ENCODE measurements at regions not wholly inside any gene's neighbourhood (a gene's known extent, or its start where the extent isn't known, plus 50 kb on each side); places are given as distances from the start of the nearest gene placed in this dataset.

DNA sequence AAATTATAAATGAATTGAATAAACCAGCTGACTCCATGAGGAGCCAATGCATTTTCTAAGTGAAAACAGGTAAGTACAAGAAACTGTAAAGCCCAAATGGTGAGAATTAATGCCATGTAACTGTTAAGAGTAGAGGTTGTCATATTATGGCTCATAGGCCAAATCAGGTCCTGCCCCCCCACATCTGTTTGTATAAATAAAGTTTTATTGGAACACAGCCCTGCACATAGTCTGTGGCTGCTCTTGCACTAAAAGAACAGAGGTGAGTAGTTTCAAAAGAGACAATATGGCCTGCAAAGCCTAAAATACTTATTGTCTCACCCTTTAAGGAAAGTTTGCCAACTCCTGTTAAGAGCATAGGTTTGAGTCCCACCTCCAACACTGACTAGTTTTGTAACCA lies 140.5 kb upstream of the SRRM4 start:
- Histone ChIP-seq H3K27me3 (replicated peaks in 1 of 4; ENCODE audit: control extremely low read depth in 1 of 4, control insufficient read depth in 3 of 4, insufficient read depth in 4 of 4, low read length in 3 of 4) (no peaks in the 10 kb centered on the region), H3K9me3 (ENCODE audit: control extremely low read depth in 1 of 3, control insufficient read depth in 2 of 3, insufficient read depth in 1 of 3, low read length in 2 of 3) (peaks cover 0 to 15% (median 0%) of the 10 kb centered on the region in 3 donors), H3K79me2 (ENCODE audit: control insufficient read depth, insufficient read depth, low read length) (no peaks in the 10 kb centered on the region), H3K4me2 (replicated peaks; ENCODE audit: low read depth, low read length, poor library complexity, severe bottlenecking) (no peak overlapping the region), H3K4me1 (ENCODE audit: control insufficient read depth in 2 of 2, insufficient read depth in 2 of 2, low read length in 2 of 2) (no peaks in the 10 kb centered on the region), H4K20me1 (ENCODE audit: control insufficient read depth, insufficient read depth, low read length, poor library complexity, severe bottlenecking) (no peaks in the 10 kb centered on the region), H3K4me3 (ENCODE audit: control extremely low read depth in 1 of 5, extremely low read depth in 1 of 5, insufficient read depth in 1 of 5, low read depth in 2 of 5, low read length in 4 of 5) (no peak overlapping the region), H3K27ac (ENCODE audit: low read length in 2 of 2) (no peak overlapping the region), H2AFZ (ENCODE audit: insufficient read depth, low read depth, low read length, poor library complexity, severe bottlenecking) (no peak overlapping the region), H3K36me3 (replicated peaks in 1 of 2; ENCODE audit: control extremely low read depth in 1 of 2, control insufficient read depth in 1 of 2, extremely low read depth in 1 of 2, insufficient read depth in 2 of 2, low read length in 1 of 2) (no peaks in the 10 kb centered on the region), H3K9ac (ENCODE audit: low read length) (no peak overlapping the region)
- CTCF ChIA-PET, result no interaction called here
- no peak for ATAC-seq (ENCODE audit: low read depth)
- Mint-ChIP-seq H3K4me3 (no peak overlapping the region), H3K27me3 (peaks cover 4% of the 10 kb centered on the region), H3K9me3 (ENCODE audit: insufficient read depth) (no peaks in the 10 kb centered on the region), H3K4me1 (no peaks in the 10 kb centered on the region), H3K27ac (no peak overlapping the region)
- intact Hi-C loops (cut with micrococcal nuclease), result no loop called here
- TF ChIP-seq EZH2 (IDR thresholded peaks at IDR 0.05; ENCODE audit: borderline replicate concordance, insufficient read depth, low read depth, low read length, poor library complexity, severe bottlenecking), result no peak
- TF ChIP-seq, protein P1, sequence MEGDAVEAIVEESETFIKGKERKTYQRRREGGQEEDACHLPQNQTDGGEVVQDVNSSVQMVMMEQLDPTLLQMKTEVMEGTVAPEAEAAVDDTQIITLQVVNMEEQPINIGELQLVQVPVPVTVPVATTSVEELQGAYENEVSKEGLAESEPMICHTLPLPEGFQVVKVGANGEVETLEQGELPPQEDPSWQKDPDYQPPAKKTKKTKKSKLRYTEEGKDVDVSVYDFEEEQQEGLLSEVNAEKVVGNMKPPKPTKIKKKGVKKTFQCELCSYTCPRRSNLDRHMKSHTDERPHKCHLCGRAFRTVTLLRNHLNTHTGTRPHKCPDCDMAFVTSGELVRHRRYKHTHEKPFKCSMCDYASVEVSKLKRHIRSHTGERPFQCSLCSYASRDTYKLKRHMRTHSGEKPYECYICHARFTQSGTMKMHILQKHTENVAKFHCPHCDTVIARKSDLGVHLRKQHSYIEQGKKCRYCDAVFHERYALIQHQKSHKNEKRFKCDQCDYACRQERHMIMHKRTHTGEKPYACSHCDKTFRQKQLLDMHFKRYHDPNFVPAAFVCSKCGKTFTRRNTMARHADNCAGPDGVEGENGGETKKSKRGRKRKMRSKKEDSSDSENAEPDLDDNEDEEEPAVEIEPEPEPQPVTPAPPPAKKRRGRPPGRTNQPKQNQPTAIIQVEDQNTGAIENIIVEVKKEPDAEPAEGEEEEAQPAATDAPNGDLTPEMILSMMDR (IDR thresholded peaks at IDR 0.05), result no peak
- POLR2A ChIA-PET, result no interaction called here
- DNase-seq, result no peak

DNA sequence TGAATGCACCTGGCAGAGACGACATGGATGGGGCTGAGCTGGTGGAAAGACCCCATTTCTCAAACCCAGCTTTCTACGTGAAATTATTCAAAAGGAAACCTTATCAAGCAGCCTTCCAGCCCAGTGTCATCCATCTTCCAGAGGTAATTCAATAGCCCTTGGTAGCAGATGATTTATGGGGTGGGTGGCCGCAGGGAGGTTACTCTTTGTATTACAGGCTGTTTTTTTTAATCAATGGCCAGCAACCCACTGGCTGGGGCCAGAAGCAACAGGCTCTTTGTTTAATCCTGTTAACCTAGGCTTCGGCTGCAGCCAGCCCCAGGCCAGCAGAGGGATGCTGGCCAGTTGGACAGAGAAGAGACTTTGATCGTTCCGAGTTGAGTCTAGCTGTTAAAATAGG lies 139.8 kb upstream of the SRRM4 start:
- POLR2A ChIA-PET, result no interaction called here
- Mint-ChIP-seq H3K27me3 (peaks cover 4% of the 10 kb centered on the region), H3K4me3 (no peak overlapping the region), H3K4me1 (no peaks in the 10 kb centered on the region), H3K27ac (no peak overlapping the region), H3K9me3 (ENCODE audit: insufficient read depth) (no peaks in the 10 kb centered on the region)
- Histone ChIP-seq H3K36me3 (replicated peaks in 1 of 2; ENCODE audit: control extremely low read depth in 1 of 2, control insufficient read depth in 1 of 2, extremely low read depth in 1 of 2, insufficient read depth in 2 of 2, low read length in 1 of 2) (no peaks in the 10 kb centered on the region), H2AFZ (ENCODE audit: insufficient read depth, low read depth, low read length, poor library complexity, severe bottlenecking) (no peak overlapping the region), H3K9me3 (ENCODE audit: control extremely low read depth in 1 of 3, control insufficient read depth in 2 of 3, insufficient read depth in 1 of 3, low read length in 2 of 3) (peaks cover 0 to 15% (median 0%) of the 10 kb centered on the region in 3 donors), H3K4me3 (ENCODE audit: control extremely low read depth in 1 of 5, extremely low read depth in 1 of 5, insufficient read depth in 1 of 5, low read depth in 2 of 5, low read length in 4 of 5) (no peak overlapping the region), H3K27ac (ENCODE audit: low read length in 2 of 2) (no peak overlapping the region), H3K9ac (ENCODE audit: low read length) (no peak overlapping the region), H3K27me3 (replicated peaks in 1 of 4; ENCODE audit: control extremely low read depth in 1 of 4, control insufficient read depth in 3 of 4, insufficient read depth in 4 of 4, low read length in 3 of 4) (no peaks in the 10 kb centered on the region), H3K79me2 (ENCODE audit: control insufficient read depth, insufficient read depth, low read length) (no peaks in the 10 kb centered on the region), H4K20me1 (ENCODE audit: control insufficient read depth, insufficient read depth, low read length, poor library complexity, severe bottlenecking) (no peaks in the 10 kb centered on the region), H3K4me1 (ENCODE audit: control insufficient read depth in 2 of 2, insufficient read depth in 2 of 2, low read length in 2 of 2) (no peaks in the 10 kb centered on the region), H3K4me2 (replicated peaks; ENCODE audit: low read depth, low read length, poor library complexity, severe bottlenecking) (no peak overlapping the region)
- CTCF ChIA-PET, result no interaction called here
- intact Hi-C loops (cut with micrococcal nuclease), result no loop called here
- WGBS (ENCODE audit: insufficient coverage), result 43% methylated on average over 1 of the region's 6 CpGs
- TF ChIP-seq, protein P1 (IDR thresholded peaks at IDR 0.05), result no peak
- no peak for TF ChIP-seq EZH2 (IDR thresholded peaks at IDR 0.05; ENCODE audit: borderline replicate concordance, insufficient read depth, low read depth, low read length, poor library complexity, severe bottlenecking)
- DNase-seq (no peak), ATAC-seq (ENCODE audit: low read depth) (no peak)
